Right atrium auricular region (tissue), 2 donors: ENCODE measurements at regions not wholly inside any gene's neighbourhood (a gene's known extent, or its start where the extent isn't known, plus 50 kb on each side); places are given as distances from the start of the nearest gene placed in this dataset.

Experiments
- DNase-seq: peaks from one replicate; pipeline ENCODE4 v3.0.0-alpha.2; 2019; ENCODE audit warnings: low spot score
- H3K27ac ChIP-seq, 2 donors: fragments of 200-600 bp; sonication (generic); 1 replicate in 1 of 2; 2 replicates in 1 of 2; pipeline ENCODE4 v1.5.1; 2016 to 2019
- H3K27me3 ChIP-seq, 2 donors: fragments of 200-600 bp; sonication (generic); one replicate each; pipeline versions ENCODE4 v1.5.1 to v1.6.0; 2017 to 2019
- H3K36me3 ChIP-seq: fragments of 200-600 bp; sonication (generic); one replicate; pipeline ENCODE4 v1.5.1; 2016
- H3K4me1 ChIP-seq, 2 donors: fragments of 200-600 bp; sonication (generic); one replicate each; pipeline versions ENCODE4 v1.5.1 to v1.6.0; 2017 to 2019
- H3K4me3 ChIP-seq, 2 donors: fragments of 200-600 bp; sonication (generic); 1 replicate in 1 of 2; 2 replicates in 1 of 2; pipeline ENCODE4 v1.5.1; 2017 to 2019; ENCODE audit warnings: mild to moderate bottlenecking in 1 of 2, moderate library complexity in 1 of 2
- H3K9me3 ChIP-seq, 2 donors: fragments of 200-600 bp; sonication (generic); one replicate each; pipeline ENCODE4 v1.5.1; 2019
- microRNA-seq, 2 donors: library from miRNA; unstranded; fragments of <30 nt; microRNA quantifications; one replicate each; pipeline ENCODE4, GENCODE V29; 2016 to 2017; ENCODE audit warnings: borderline number of aligned reads in 2 of 2, borderline replicate concordance in 1 of 2
- TF ChIP-seq, protein P1 (sequence below), 2 donors: fragments of 200-600 bp; sonication (generic); IDR thresholded peaks; one replicate each; pipeline ENCODE4 v1.5.1; 2019; ENCODE audit warnings: antibody characterized with exemption in 2 of 2

DNA sequence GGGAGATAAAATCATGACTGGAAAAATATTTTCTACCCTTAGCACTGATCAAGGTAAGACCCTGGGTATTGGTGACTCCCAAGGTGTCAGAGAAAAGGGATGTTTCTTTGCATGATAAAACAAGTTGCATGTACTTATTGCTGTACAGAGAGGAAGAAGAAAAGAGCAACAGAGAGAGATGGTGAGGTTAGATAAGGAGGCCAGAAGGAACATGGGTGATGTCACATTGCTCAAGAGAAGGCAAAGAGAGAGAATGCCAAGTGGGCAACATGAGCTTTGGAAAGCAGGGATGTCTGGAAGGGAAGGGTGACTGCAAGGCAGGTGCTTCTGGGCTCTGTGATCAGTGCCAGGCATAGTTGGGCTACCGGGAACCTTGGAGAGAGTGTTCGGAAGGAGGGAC is 65.1 kb upstream of the ADARB2 start:
- no peaks in the 10 kb centered on the region for H3K36me3 ChIP-seq
- no peak overlapping the region for H3K4me3 ChIP-seq
- DNase-seq = no peak
- no peak overlapping the region for H3K27ac ChIP-seq
- TF ChIP-seq, protein P1, sequence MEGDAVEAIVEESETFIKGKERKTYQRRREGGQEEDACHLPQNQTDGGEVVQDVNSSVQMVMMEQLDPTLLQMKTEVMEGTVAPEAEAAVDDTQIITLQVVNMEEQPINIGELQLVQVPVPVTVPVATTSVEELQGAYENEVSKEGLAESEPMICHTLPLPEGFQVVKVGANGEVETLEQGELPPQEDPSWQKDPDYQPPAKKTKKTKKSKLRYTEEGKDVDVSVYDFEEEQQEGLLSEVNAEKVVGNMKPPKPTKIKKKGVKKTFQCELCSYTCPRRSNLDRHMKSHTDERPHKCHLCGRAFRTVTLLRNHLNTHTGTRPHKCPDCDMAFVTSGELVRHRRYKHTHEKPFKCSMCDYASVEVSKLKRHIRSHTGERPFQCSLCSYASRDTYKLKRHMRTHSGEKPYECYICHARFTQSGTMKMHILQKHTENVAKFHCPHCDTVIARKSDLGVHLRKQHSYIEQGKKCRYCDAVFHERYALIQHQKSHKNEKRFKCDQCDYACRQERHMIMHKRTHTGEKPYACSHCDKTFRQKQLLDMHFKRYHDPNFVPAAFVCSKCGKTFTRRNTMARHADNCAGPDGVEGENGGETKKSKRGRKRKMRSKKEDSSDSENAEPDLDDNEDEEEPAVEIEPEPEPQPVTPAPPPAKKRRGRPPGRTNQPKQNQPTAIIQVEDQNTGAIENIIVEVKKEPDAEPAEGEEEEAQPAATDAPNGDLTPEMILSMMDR (IDR thresholded peaks at IDR 0.05) = no peak
- peaks cover 0 to 4% of the 10 kb centered on the region in 2 donors for H3K9me3 ChIP-seq
- H3K4me1 ChIP-seq = no peaks in the 10 kb centered on the region
- H3K27me3 ChIP-seq = no peaks in the 10 kb centered on the region

DNA sequence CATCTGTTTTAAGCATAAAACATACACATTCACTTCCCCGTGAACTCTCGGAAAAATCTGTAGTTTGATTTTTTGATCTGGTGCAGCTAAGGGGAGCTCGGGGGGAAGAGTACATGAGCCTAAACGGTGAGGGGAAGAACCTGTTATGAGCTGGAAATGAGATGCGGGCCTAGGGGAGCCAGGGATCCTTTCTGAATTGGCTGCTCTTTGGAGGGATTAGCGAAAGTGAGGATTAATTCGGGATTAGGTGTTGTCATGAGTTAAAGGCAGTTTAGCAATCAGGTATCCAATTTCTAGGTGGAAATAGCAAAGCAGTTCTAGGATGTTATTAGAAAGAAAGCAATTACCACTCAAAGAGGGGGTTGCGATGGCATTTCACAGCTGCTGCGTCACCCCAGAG is 51.1 kb upstream of the ADARB2 start:
- TF ChIP-seq, protein P1 (IDR thresholded peaks at IDR 0.05) = no peak

More for the DNA sequence above, 51.1 kb upstream of the ADARB2 start:
- Histone ChIP-seq H3K36me3 (no peaks in the 10 kb centered on the region), H3K4me1 (no peaks in the 10 kb centered on the region), H3K9me3 (no peaks in the 10 kb centered on the region), H3K4me3 (no peak overlapping the region), H3K27ac (no peak overlapping the region), H3K27me3 (no peaks in the 10 kb centered on the region)
- no peak for DNase-seq

Small RNA genes in the stretch of these regions (microRNA-seq; reads per million reads assigned to microRNA genes)
- 0 reads per million in 2 donors for gene MIR6072
